Embryonic facial prominence (tissue), 1 donor: ENCODE measurements at regions not wholly inside any gene's neighbourhood (a gene's known extent, or its start where the extent isn't known, plus 50 kb on each side); places are given as distances from the start of the nearest gene placed in this dataset.

Source experiments
- DNase-seq: peaks from one replicate; pipeline ENCODE4 v3.0.0-alpha.2; 2016; ENCODE audit errors: extremely low spot score

- no peak for DNase-seq
Observed at GRCh38 chr6:165086814-165087213, 222.6 kb downstream of the C6orf118 start.

GRCh38 chr6:165082636-165083035 is 226.8 kb downstream of the C6orf118 start:
- no peak for DNase-seq

GRCh38 chr6:165081944-165082532 is 227.4 kb downstream of the C6orf118 start:
- DNase-seq: no peak

GRCh38 chr6:165077876-165078275 is 231.5 kb downstream of the C6orf118 start:
- DNase-seq: no peak

- DNase-seq: no peak
Observed at GRCh38 chr6:165071906-165072305, 237.5 kb downstream of the C6orf118 start.

- DNase-seq: no peak
Observed at GRCh38 chr6:165060720-165061119, 248.7 kb downstream of the C6orf118 start.

- DNase-seq: no peak
Observed at GRCh38 chr6:165059032-165059431, 250.4 kb downstream of the C6orf118 start.

- no peak for DNase-seq
Observed at GRCh38 chr6:165056292-165056691, 253.1 kb downstream of the C6orf118 start.

- DNase-seq: no peak
Observed at GRCh38 chr6:165055231-165055630, 254.2 kb downstream of the C6orf118 start.

- DNase-seq: no peak
Observed at GRCh38 chr6:165052561-165053480, 256.6 kb downstream of the C6orf118 start.

- no peak for DNase-seq
Observed at GRCh38 chr6:165049362-165049761, 260.0 kb downstream of the C6orf118 start.

GRCh38 chr6:165047952-165048351 is 261.5 kb downstream of the C6orf118 start:
- no peak for DNase-seq

GRCh38 chr6:165045631-165046030 is 263.8 kb downstream of the C6orf118 start:
- DNase-seq: no peak

- DNase-seq: no peak
Observed at GRCh38 chr6:165042912-165043311, 266.5 kb downstream of the C6orf118 start.

- DNase-seq: no peak
Observed at GRCh38 chr6:165040440-165040839, 269.0 kb downstream of the C6orf118 start.

GRCh38 chr6:165034271-165034741 is 275.1 kb downstream of the C6orf118 start:
- no peak for DNase-seq

- no peak for DNase-seq
Observed at GRCh38 chr6:165031502-165031901, 277.9 kb downstream of the C6orf118 start.

- no peak for DNase-seq
Observed at GRCh38 chr6:165025040-165025439, 284.4 kb downstream of the C6orf118 start.

- DNase-seq: no peak
Observed at GRCh38 chr6:165019681-165020080, 289.7 kb downstream of the C6orf118 start.

GRCh38 chr6:165015676-165016075 is 293.7 kb downstream of the C6orf118 start:
- DNase-seq: no peak

- DNase-seq: no peak
Observed at GRCh38 chr6:165013701-165014100, 295.7 kb downstream of the C6orf118 start.

- DNase-seq: no peak
Observed at GRCh38 chr6:165012183-165012582, 297.2 kb downstream of the C6orf118 start.
